ENCODE measurements at regions not wholly inside any gene's neighbourhood (a gene's known extent, or its start where the extent isn't known, plus 50 kb on each side); places are given as distances from the start of the nearest gene placed in this dataset.

GRCh38 chr1:99177465-99177864, 86.8 kb upstream of the PLPPR4 start:
- no peak for TF ChIP-seq CTCF (IDR thresholded peaks at IDR 0.05; ENCODE audit: insufficient read depth, low read length, poor library complexity, severe bottlenecking)
- Histone ChIP-seq H3K27me3 (ENCODE audit: control insufficient read depth, insufficient read depth, low read length) (no peaks in the 10 kb centered on the region), H3K4me3 (ENCODE audit: low read depth, low read length) (no peak overlapping the region), H3K36me3 (ENCODE audit: control insufficient read depth, insufficient read depth, low read length) (no peaks in the 10 kb centered on the region)
- DNase-seq (ENCODE audit: low read depth) = no peak

GRCh38 chr1:99180343-99180808, 83.9 kb upstream of the PLPPR4 start:
- peak; percentile 31 for DNase-seq (ENCODE audit: low read depth)
- TF ChIP-seq CTCF (IDR thresholded peaks at IDR 0.05; ENCODE audit: insufficient read depth, low read length, poor library complexity, severe bottlenecking) = peak; percentile 82
- H3K4me3 ChIP-seq (ENCODE audit: low read depth, low read length) = no peak overlapping the region
- no peaks in the 10 kb centered on the region for H3K27me3 ChIP-seq (ENCODE audit: control insufficient read depth, insufficient read depth, low read length)
- H3K36me3 ChIP-seq (ENCODE audit: control insufficient read depth, insufficient read depth, low read length) = no peaks in the 10 kb centered on the region

- Histone ChIP-seq H3K4me3 (ENCODE audit: low read depth, low read length) (no peak overlapping the region), H3K36me3 (ENCODE audit: control insufficient read depth, insufficient read depth, low read length) (no peaks in the 10 kb centered on the region), H3K27me3 (ENCODE audit: control insufficient read depth, insufficient read depth, low read length) (no peaks in the 10 kb centered on the region)
- no peak for DNase-seq (ENCODE audit: low read depth)
- TF ChIP-seq CTCF (IDR thresholded peaks at IDR 0.05; ENCODE audit: insufficient read depth, low read length, poor library complexity, severe bottlenecking) = no peak
Observed at GRCh38 chr1:99180915-99181314, 83.4 kb upstream of the PLPPR4 start.

GRCh38 chr1:99181892-99182291, 82.4 kb upstream of the PLPPR4 start:
- Histone ChIP-seq H3K4me3 (ENCODE audit: low read depth, low read length) (no peak overlapping the region), H3K27me3 (ENCODE audit: control insufficient read depth, insufficient read depth, low read length) (no peaks in the 10 kb centered on the region), H3K36me3 (ENCODE audit: control insufficient read depth, insufficient read depth, low read length) (no peaks in the 10 kb centered on the region)
- DNase-seq (ENCODE audit: low read depth) = no peak
- no peak for TF ChIP-seq CTCF (IDR thresholded peaks at IDR 0.05; ENCODE audit: insufficient read depth, low read length, poor library complexity, severe bottlenecking)

- no peak for DNase-seq (ENCODE audit: low read depth)
- no peak for TF ChIP-seq CTCF (IDR thresholded peaks at IDR 0.05; ENCODE audit: insufficient read depth, low read length, poor library complexity, severe bottlenecking)
- Histone ChIP-seq H3K36me3 (ENCODE audit: control insufficient read depth, insufficient read depth, low read length) (no peaks in the 10 kb centered on the region), H3K4me3 (ENCODE audit: low read depth, low read length) (no peak overlapping the region), H3K27me3 (ENCODE audit: control insufficient read depth, insufficient read depth, low read length) (no peaks in the 10 kb centered on the region)
Observed at GRCh38 chr1:99185196-99185595, 79.1 kb upstream of the PLPPR4 start.

GRCh38 chr1:99193431-99193830, 70.9 kb upstream of the PLPPR4 start:
- H3K4me3 ChIP-seq (ENCODE audit: low read depth, low read length) = no peak overlapping the region
- H3K36me3 ChIP-seq (ENCODE audit: control insufficient read depth, insufficient read depth, low read length) = no peaks in the 10 kb centered on the region
- no peaks in the 10 kb centered on the region for H3K27me3 ChIP-seq (ENCODE audit: control insufficient read depth, insufficient read depth, low read length)
- no peak for DNase-seq (ENCODE audit: low read depth)
- no peak for TF ChIP-seq CTCF (IDR thresholded peaks at IDR 0.05; ENCODE audit: insufficient read depth, low read length, poor library complexity, severe bottlenecking)
